IMR-90 (cell line): ENCODE measurements at regions not wholly inside any gene's neighbourhood (a gene's known extent, or its start where the extent isn't known, plus 50 kb on each side); places are given as distances from the start of the nearest gene placed in this dataset.

Experiments
- ATAC-seq: fragments of 200-7000 bp; cut with Tn5 transposase; 2 replicates; pipeline ENCODE4 v1.9.1; 2020; ENCODE audit warnings: low read depth, mild to moderate bottlenecking, moderate library complexity
- BruUV-seq: library from RNA; stranded (reverse); fragments of 400-500 nt; replicated peaks from 2 replicates; lab custom pipeline; 2021; lab: Mats Ljungman, UMichigan
- CTCF ChIA-PET: fragments of 300-600 bp; formaldehyde crosslinking; extraction: SDS; loops from one replicate; lab custom pipeline; 2021; ENCODE audit warnings: antibody characterized with exemption; lab: Yijun Ruan, JAX
- POLR2A ChIA-PET: fragments of 300-600 bp; sonication (Branson Sonifier 250); formaldehyde crosslinking; loops from one replicate; lab custom pipeline; 2022; ENCODE audit warnings: antibody characterized with exemption; ENCODE audit not compliant: unreplicated experiment; lab: Charles Lee
- DNase-seq: peaks from one replicate; pipeline ENCODE4 v3.0.0; 2013
- H2AFZ ChIP-seq: replicated peaks from 2 replicates; pipeline ENCODE3; 2013; ENCODE audit warnings: low read length, mild to moderate bottlenecking; ENCODE audit not compliant: poor library complexity
- H2AK5ac ChIP-seq: 2 replicates; pipeline ENCODE4 v1.6.1; 2013; ENCODE audit warnings: low read depth, low read length, inconsistent platforms
- H2AK9ac ChIP-seq: replicated peaks from 2 replicates; pipeline ENCODE3; 2013; ENCODE audit warnings: mild to moderate bottlenecking, low read depth, low read length, moderate library complexity; ENCODE audit not compliant: poor library complexity
- H2BK120ac ChIP-seq: 2 replicates; pipeline ENCODE4 v1.6.1; 2013; ENCODE audit warnings: low read depth, low read length, inconsistent platforms
- H2BK15ac ChIP-seq: 3 replicates; pipeline ENCODE4 v1.6.1; 2013; ENCODE audit warnings: low read depth, low read length, inconsistent platforms
- H2BK20ac ChIP-seq: 2 replicates; pipeline ENCODE4 v1.6.1; 2013; ENCODE audit warnings: low read depth, mild to moderate bottlenecking, inconsistent platforms, low read length, moderate library complexity
- H2BK5ac ChIP-seq: 2 replicates; pipeline ENCODE4 v1.6.1; 2013; ENCODE audit warnings: mild to moderate bottlenecking, low read depth, low read length, inconsistent platforms; ENCODE audit not compliant: poor library complexity, severe bottlenecking
- H3K14ac ChIP-seq: replicated peaks from 2 replicates; pipeline ENCODE4 v1.6.1; 2013; ENCODE audit warnings: low read depth, low read length, inconsistent platforms
- H3K18ac ChIP-seq: 2 replicates; pipeline ENCODE4 v1.6.1; 2013; ENCODE audit warnings: low read depth, low read length, control low read depth
- H3K23ac ChIP-seq: 2 replicates; pipeline ENCODE4 v1.6.1; 2013; ENCODE audit warnings: low read depth, low read length, inconsistent platforms
- H3K27ac ChIP-seq: 2 replicates; pipeline ENCODE4 v1.5.1; 2013; ENCODE audit warnings: mild to moderate bottlenecking, control low read depth, low read length; ENCODE audit not compliant: insufficient read depth
- H3K27me3 ChIP-seq: 2 replicates; pipeline ENCODE4 v1.6.1; 2013; ENCODE audit warnings: low read length; ENCODE audit not compliant: control insufficient read depth, insufficient read depth
- H3K36me3 ChIP-seq: 2 replicates; pipeline ENCODE4 v1.6.1; 2013; ENCODE audit warnings: low read length, mixed read lengths; ENCODE audit not compliant: control insufficient read depth, insufficient read depth
- H3K4ac ChIP-seq: 2 replicates; pipeline ENCODE4 v1.6.1; 2013; ENCODE audit warnings: low read depth, low read length, inconsistent platforms
- H3K4me1 ChIP-seq: 2 replicates; pipeline ENCODE4 v1.6.1; 2013; ENCODE audit warnings: low read length, mixed read lengths; ENCODE audit not compliant: control insufficient read depth, insufficient read depth
- H3K4me2 ChIP-seq: 2 replicates; pipeline ENCODE4 v1.6.1; 2013; ENCODE audit warnings: low read depth, mild to moderate bottlenecking, control low read depth, low read length, moderate library complexity
- H3K4me3 ChIP-seq: 2 replicates; pipeline ENCODE4 v1.5.1; 2013; ENCODE audit warnings: low read depth, mild to moderate bottlenecking, control low read depth, low read length, moderate library complexity; ENCODE audit not compliant: insufficient read depth
- H3K56ac ChIP-seq: 2 replicates; pipeline ENCODE4 v1.6.1; 2013; ENCODE audit warnings: low read length, inconsistent platforms; ENCODE audit not compliant: insufficient read depth; ENCODE audit errors: extremely low read depth
- H3K79me1 ChIP-seq, 2 experiments: 2 replicates each; pipeline ENCODE4 v1.6.1; 2013; ENCODE audit warnings: low read length in 2 of 2, inconsistent platforms in 1 of 2, low read depth in 1 of 2
- H3K9ac ChIP-seq: 2 replicates; pipeline ENCODE4 v1.6.1; 2013; ENCODE audit warnings: low read depth, low read length, control low read depth
- H3K9me1 ChIP-seq: 2 replicates; pipeline ENCODE4 v1.6.1; 2013; ENCODE audit warnings: low read length, inconsistent platforms; ENCODE audit not compliant: insufficient read depth
- H3K9me3 ChIP-seq: 2 replicates; pipeline ENCODE4 v1.6.1; 2013; ENCODE audit warnings: low read length; ENCODE audit not compliant: control insufficient read depth, insufficient read depth
- H4K20me1 ChIP-seq: 2 replicates; pipeline ENCODE4 v1.6.1; 2013; ENCODE audit warnings: low read length, inconsistent platforms; ENCODE audit not compliant: insufficient read depth
- H4K5ac ChIP-seq: 2 replicates; pipeline ENCODE4 v1.6.1; 2013; ENCODE audit warnings: mild to moderate bottlenecking, low read depth, low read length, control low read depth
- H4K8ac ChIP-seq, 2 experiments: 2 replicates each; pipeline ENCODE4 v1.6.1; 2013; ENCODE audit warnings: low read depth in 2 of 2, low read length in 2 of 2, control low read depth in 1 of 2, inconsistent platforms in 1 of 2
- H4K91ac ChIP-seq: 2 replicates; pipeline ENCODE4 v1.6.1; 2013; ENCODE audit warnings: low read depth, low read length, inconsistent platforms; ENCODE audit not compliant: insufficient read depth
- BHLHE40 ChIP-seq: fragments of 150-350 bp; IDR thresholded peaks from 2 replicates; pipeline ENCODE4 v1.6.1; 2016; ENCODE audit warnings: mild to moderate bottlenecking, low read depth, low read length
- CEBPB ChIP-seq: IDR thresholded peaks from 2 replicates; pipeline ENCODE4 v1.6.1; 2012; ENCODE audit warnings: low read depth, low read length, improper control_type of control experiment
- CHD1 ChIP-seq: IDR thresholded peaks from 2 replicates; pipeline ENCODE4 v1.6.1; 2012; ENCODE audit warnings: low read depth, low read length, improper control_type of control experiment
- CTCF ChIP-seq: conservative IDR thresholded peaks from 2 replicates; pipeline ENCODE4 v1.5.1; 2012; ENCODE audit warnings: mild to moderate bottlenecking, low read depth, low read length, improper control_type of control experiment
- ELK1 ChIP-seq: fragments of 150-350 bp; IDR thresholded peaks from 2 replicates; pipeline ENCODE4 v1.6.1; 2016; ENCODE audit warnings: low read depth, mild to moderate bottlenecking, low read length, moderate library complexity, borderline replicate concordance
- FOS ChIP-seq: fragments of 150-350 bp; IDR thresholded peaks from 2 replicates; pipeline ENCODE4 v1.6.1; 2016; ENCODE audit warnings: low read depth, low read length
- MAFK ChIP-seq: IDR thresholded peaks from 2 replicates; pipeline ENCODE4 v1.6.1; 2012; ENCODE audit warnings: low read depth, low read length, improper control_type of control experiment
- MAZ ChIP-seq: IDR thresholded peaks from 2 replicates; pipeline ENCODE4 v1.6.1; 2012; ENCODE audit warnings: low read depth, mild to moderate bottlenecking, low read length, improper control_type of control experiment, moderate library complexity, borderline replicate concordance
- MXI1 ChIP-seq: IDR thresholded peaks from 2 replicates; pipeline ENCODE4 v1.6.1; 2012; ENCODE audit warnings: low read depth, mild to moderate bottlenecking, low read length, moderate library complexity, borderline replicate concordance
- NFE2L2 ChIP-seq: fragments of 150-350 bp; IDR thresholded peaks from 2 replicates; pipeline ENCODE4 v1.6.1; 2016; ENCODE audit warnings: low read depth, mild to moderate bottlenecking, low read length
- POLR2A ChIP-seq: IDR thresholded peaks from 2 replicates; pipeline ENCODE4 v1.6.1; 2012; ENCODE audit warnings: mild to moderate bottlenecking, low read depth, low read length
- RAD21 ChIP-seq: IDR thresholded peaks from 2 replicates; pipeline ENCODE4 v1.6.1; 2012; ENCODE audit warnings: low read length, improper control_type of control experiment
- RCOR1 ChIP-seq: IDR thresholded peaks from 2 replicates; pipeline ENCODE4 v1.6.1; 2012; ENCODE audit warnings: mild to moderate bottlenecking, low read length, improper control_type of control experiment; ENCODE audit not compliant: insufficient replicate concordance
- RFX5 ChIP-seq: IDR thresholded peaks from 2 replicates; pipeline ENCODE4 v1.8.0; 2012; ENCODE audit warnings: low read depth, mild to moderate bottlenecking, low read length, moderate library complexity
- WGBS, 2 experiments: methylation state at CpG; one replicate each; pipeline versions ENCODE4 v1.1.5 to v1.1.7; 2013; ENCODE audit warnings: missing lambda C conversion rate in 2 of 2; ENCODE audit not compliant: insufficient read length in 1 of 2; ENCODE audit errors: extremely low coverage in 2 of 2; 5-methylcytosine and 5-hydroxymethylcytosine counted together
- dilution Hi-C: fragments of 300-500 bp; cut with HindIII; formaldehyde crosslinking; loops from one replicate; pipeline ENCODE4 v1.14.3; 2018; ENCODE audit warnings: low sequenced_read_pairs; ENCODE audit not compliant: unreplicated experiment
- in situ Hi-C: fragments of 300-500 bp; cut with MboI; formaldehyde crosslinking; loops from 3 replicates; pipeline ENCODE4 v1.14.3; 2019; ENCODE audit warnings: low sequenced_read_pairs, inconsistent platforms, mixed read lengths
- intact Hi-C: fragments of 100-400 bp; cut with micrococcal nuclease; formaldehyde crosslinking; loops from 2 replicates; pipeline ENCODE4 v1.10.0; 2022

GRCh38 chr7:81031996-81032395, 113.1 kb upstream of the SEMA3C start:
- Histone ChIP-seq H4K91ac (no peak overlapping the region), H3K14ac (no peak overlapping the region), H2BK15ac (no peak overlapping the region), H2AK9ac (no peak overlapping the region), H4K8ac (no peak overlapping the region), H3K18ac (no peak overlapping the region), H2AFZ (no peak overlapping the region), H3K9me1 (no peaks in the 10 kb centered on the region), H2BK120ac (no peak overlapping the region), H3K4me1 (no peaks in the 10 kb centered on the region), H3K4me2 (no peak overlapping the region), H3K4me3 (no peak overlapping the region), H3K9ac (no peak overlapping the region), H4K5ac (no peak overlapping the region), H3K56ac (no peak overlapping the region), H4K20me1 (no peaks in the 10 kb centered on the region), H3K23ac (no peak overlapping the region), H3K36me3 (no peaks in the 10 kb centered on the region), H2AK5ac (no peak overlapping the region), H3K9me3 (no peaks in the 10 kb centered on the region), H3K27ac (no peak overlapping the region), H3K4ac (no peak overlapping the region), H2BK20ac (no peak overlapping the region), H2BK5ac (no peak overlapping the region), H3K79me1 (no peaks in the 10 kb centered on the region), H3K27me3 (no peaks in the 10 kb centered on the region)
- in situ Hi-C loops (no loop called here), dilution Hi-C loops (no loop called here), intact Hi-C loops (no loop called here)
- no CpG with 5 or more reads among the region's 3 CpGs for WGBS, 2 experiments
- ChIA-PET POLR2A (no interaction called here), CTCF (no interaction called here)
- no peak for DNase-seq
- TF ChIP-seq MAZ, result no peak
- no peak for TF ChIP-seq RFX5
- no peak for TF ChIP-seq CEBPB
- no peak for TF ChIP-seq ELK1
- TF ChIP-seq RAD21, result no peak
- no peak for TF ChIP-seq MAFK
- TF ChIP-seq NFE2L2, result no peak
- TF ChIP-seq CHD1, result no peak
- TF ChIP-seq POLR2A, result no peak
- TF ChIP-seq FOS, result no peak
- TF ChIP-seq MXI1, result no peak
- TF ChIP-seq RCOR1, result no peak
- TF ChIP-seq BHLHE40, result no peak
- TF ChIP-seq CTCF, result no peak
- no peak for ATAC-seq
- no TSS peak for BruUV-seq
